Keratinocyte (primary cell): ENCODE measurements at regions not wholly inside any gene's neighbourhood (a gene's known extent, or its start where the extent isn't known, plus 50 kb on each side); places are given as distances from the start of the nearest gene placed in this dataset.
A peak's percentile ranks its signal among the peaks of the same experiment; 100 is the strongest.

Experiments used
- DNase-seq: peaks from one replicate; pipeline ENCODE4 v3.0.0-alpha.2; 2011; ENCODE audit warnings: low read depth, missing footprints, low spot score
- FAIRE-seq: peaks from 2 replicates; lab custom pipeline; 2011; peaks lifted over from hg19 to GRCh38; lab: Jason Lieb, UNC
- H2AFZ ChIP-seq: 2 replicates; pipeline ENCODE4 v1.6.0; 2012; ENCODE audit warnings: low read length, control low read depth, inconsistent platforms; ENCODE audit not compliant: control insufficient read depth
- H3K27ac ChIP-seq: 2 replicates; pipeline ENCODE4 v1.5.1; 2011; ENCODE audit warnings: low read length; ENCODE audit not compliant: control insufficient read depth, insufficient read depth
- H3K27me3 ChIP-seq: 3 replicates; pipeline ENCODE4 v1.6.0; 2011; ENCODE audit warnings: low read length; ENCODE audit not compliant: control insufficient read depth, insufficient read depth; ENCODE audit errors: extremely low read depth
- H3K36me3 ChIP-seq, 2 experiments: 2 replicates in 1 of 2; 3 replicates in 1 of 2; pipeline ENCODE4 v1.5.1; 2011; ENCODE audit warnings: low read length in 2 of 2, mild to moderate bottlenecking in 1 of 2; ENCODE audit not compliant: control insufficient read depth in 2 of 2, insufficient read depth in 2 of 2; ENCODE audit errors: extremely low read depth in 1 of 2
- H3K4me1 ChIP-seq: 3 replicates; pipeline ENCODE4 v1.5.1; 2011; ENCODE audit warnings: low read length; ENCODE audit not compliant: control insufficient read depth, insufficient read depth; ENCODE audit errors: extremely low read depth
- H3K4me2 ChIP-seq: 3 replicates; pipeline ENCODE4 v1.6.0; 2011; ENCODE audit warnings: low read depth, low read length; ENCODE audit not compliant: control insufficient read depth, insufficient read depth; ENCODE audit errors: extremely low read depth
- H3K4me3 ChIP-seq, 3 experiments: fragments of 200-600 bp in 1 of 3; sonication (generic) in 1 of 3; 2 replicates in 2 of 3; 3 replicates in 1 of 3; pipeline ENCODE4 v1.5.1; 2011 to 2016; ENCODE audit warnings: low read length in 3 of 3, mild to moderate bottlenecking in 3 of 3, control low read depth in 2 of 3, inconsistent platforms in 1 of 3, low read depth in 1 of 3, mixed read lengths in 1 of 3, mixed run types in 1 of 3, moderate library complexity in 1 of 3; ENCODE audit not compliant: control insufficient read depth in 2 of 3, insufficient read depth in 2 of 3; ENCODE audit errors: extremely low read depth in 1 of 3
- H3K79me2 ChIP-seq: 2 replicates; pipeline ENCODE4 v1.6.0; 2012; ENCODE audit warnings: low read length; ENCODE audit not compliant: control insufficient read depth, insufficient read depth
- H3K9ac ChIP-seq: 3 replicates; pipeline ENCODE4 v1.6.0; 2011; ENCODE audit warnings: low read length; ENCODE audit not compliant: control insufficient read depth, insufficient read depth; ENCODE audit errors: extremely low read depth
- H3K9me1 ChIP-seq: 3 replicates; pipeline ENCODE4 v1.6.0; 2011; ENCODE audit warnings: low read length; ENCODE audit not compliant: control insufficient read depth, insufficient read depth; ENCODE audit errors: extremely low read depth
- H3K9me3 ChIP-seq: 2 replicates; pipeline ENCODE4 v1.5.1; 2012; ENCODE audit warnings: low read depth, low read length; ENCODE audit not compliant: control insufficient read depth
- H4K20me1 ChIP-seq: 3 replicates; pipeline ENCODE4 v1.6.0; 2011; ENCODE audit warnings: low read length; ENCODE audit not compliant: control insufficient read depth, insufficient read depth; ENCODE audit errors: extremely low read depth
- CTCF ChIP-seq, 3 experiments: IDR thresholded peaks in 1 of 3; conservative IDR thresholded peaks in 1 of 3; optimal IDR thresholded peaks in 1 of 3; 2 replicates in 2 of 3; 3 replicates in 1 of 3; pipeline versions ENCODE3 to v1.5.1; 2011; ENCODE audit warnings: low read length in 3 of 3, mild to moderate bottlenecking in 3 of 3, moderate library complexity in 2 of 3, control low read depth in 1 of 3, inconsistent platforms in 1 of 3; ENCODE audit not compliant: insufficient read depth in 2 of 3; ENCODE audit errors: extremely low read depth in 1 of 3
- EZH2 ChIP-seq: IDR thresholded peaks from one replicate; pipeline ENCODE4 v1.6.1; 2012; ENCODE audit warnings: inconsistent platforms, mild to moderate bottlenecking, low read length, moderate library complexity
- dilution Hi-C: fragments of 300-500 bp; cut with MboI; formaldehyde crosslinking; loops from one replicate; pipeline ENCODE4 v1.7.0; 2020; ENCODE audit warnings: low sequenced_read_pairs; ENCODE audit not compliant: extremely low pct_ligation_motif_present

GRCh38 chr4:10285028-10285427 is 168.4 kb upstream of the WDR1 start:
- Histone ChIP-seq H3K27me3 (no peaks in the 10 kb centered on the region), H3K4me3 (no peak overlapping the region), H2AFZ (no peak overlapping the region), H3K4me1 (peaks cover 67% of the 10 kb centered on the region), H3K9me3 (no peaks in the 10 kb centered on the region), H3K27ac (peak overlapping the region; percentile 61), H4K20me1 (no peaks in the 10 kb centered on the region), H3K79me2 (no peaks in the 10 kb centered on the region), H3K9ac (no peak overlapping the region), H3K4me2 (peak overlapping the region; percentile 6), H3K9me1 (no peaks in the 10 kb centered on the region), H3K36me3 (no peaks in the 10 kb centered on the region)
- dilution Hi-C loops, result no loop called here
- TF ChIP-seq EZH2 (no peak), CTCF (optimal IDR thresholded peaks at IDR 0.05 in 1 of 3, IDR thresholded peaks at IDR 0.05 in 1 of 3, conservative IDR thresholded peaks at IDR 0.05 in 1 of 3; ENCODE audit: extremely low read depth in 1 of 3, insufficient read depth in 2 of 3, low read length in 3 of 3) (no peak)
- peak; percentile 88 for DNase-seq
- peak; percentile 96 for FAIRE-seq

- Histone ChIP-seq H2AFZ (no peak overlapping the region), H3K9me3 (no peaks in the 10 kb centered on the region), H3K9ac (no peak overlapping the region), H3K27ac (peak overlapping the region; percentile 61), H3K27me3 (no peaks in the 10 kb centered on the region), H3K9me1 (no peaks in the 10 kb centered on the region), H4K20me1 (no peaks in the 10 kb centered on the region), H3K79me2 (no peaks in the 10 kb centered on the region), H3K4me1 (peaks cover 55% of the 10 kb centered on the region), H3K4me2 (peak overlapping the region; percentile 22), H3K4me3 (no peak overlapping the region), H3K36me3 (no peaks in the 10 kb centered on the region)
- dilution Hi-C loops, result no loop called here
- no peak for TF ChIP-seq CTCF (optimal IDR thresholded peaks at IDR 0.05 in 1 of 3, IDR thresholded peaks at IDR 0.05 in 1 of 3, conservative IDR thresholded peaks at IDR 0.05 in 1 of 3; ENCODE audit: extremely low read depth in 1 of 3, insufficient read depth in 2 of 3, low read length in 3 of 3)
- TF ChIP-seq EZH2, result no peak
- DNase-seq (peak; percentile 42), FAIRE-seq (peak; percentile 90)
These were observed 167.2 kb upstream of the WDR1 start for GRCh38 chr4:10283761-10284160.
